Uterus (tissue), 3 donors: ENCODE measurements at regions not wholly inside any gene's neighbourhood (a gene's known extent, or its start where the extent isn't known, plus 50 kb on each side); places are given as distances from the start of the nearest gene placed in this dataset.

Source experiments
- DNase-seq, 2 donors: peaks; one replicate each; pipeline ENCODE4 v3.0.0-alpha.2; 2019 to 2020
- H3K27ac ChIP-seq, 2 donors: fragments of 200-600 bp; sonication (generic); 1 replicate in 1 of 2; 2 replicates in 1 of 2; pipeline ENCODE4 v1.5.1; 2016 to 2018
- H3K27me3 ChIP-seq, 2 donors: fragments of 200-600 bp; sonication (generic); one replicate each; pipeline ENCODE4 v1.5.1; 2018 to 2019; ENCODE audit warnings: control low read depth in 1 of 2
- H3K36me3 ChIP-seq, 2 donors: fragments of 200-600 bp; sonication (generic); one replicate each; pipeline ENCODE4 v1.5.1; 2019; ENCODE audit warnings: control low read depth in 1 of 2
- H3K4me1 ChIP-seq, 2 donors: fragments of 200-600 bp; sonication (generic); one replicate each; pipeline ENCODE4 v1.5.1; 2018 to 2019; ENCODE audit warnings: control low read depth in 1 of 2
- H3K4me3 ChIP-seq, 2 donors: fragments of 200-600 bp; sonication (generic); 1 replicate in 1 of 2; 2 replicates in 1 of 2; pipeline ENCODE4 v1.5.1; 2018 to 2019; ENCODE audit warnings: mild to moderate bottlenecking in 1 of 2
- H3K9me3 ChIP-seq, 2 donors: fragments of 200-600 bp; sonication (generic); one replicate each; pipeline ENCODE4 v1.5.1; 2019; ENCODE audit warnings: control low read depth in 1 of 2
- POLR2A ChIP-seq, 2 donors: fragments of 450-650 bp; IDR thresholded peaks; one replicate each; pipeline ENCODE4 v1.6.1; 2016; ENCODE audit warnings: antibody characterized with exemption in 2 of 2, mild to moderate bottlenecking in 1 of 2, moderate library complexity in 1 of 2
- intact Hi-C: fragments of 100-400 bp; cut with DNase I; formaldehyde crosslinking; loops from one replicate; pipeline ENCODE4 v1.15.1; 2023; ENCODE audit warnings: low total_unique reads
- TF ChIP-seq, protein P1 (sequence below), 4 experiments: fragments of 200-600 bp in 2 of 4; fragments of 450-650 bp in 2 of 4; sonication (generic) in 2 of 4; IDR thresholded peaks; one replicate each; pipeline ENCODE4 v1.5.1; 2016 to 2019; ENCODE audit warnings: antibody characterized with exemption in 4 of 4, mild to moderate bottlenecking in 2 of 4, moderate library complexity in 1 of 4
- donor health status: DM: yes; HTN: yes; CAD: no.

DNA sequence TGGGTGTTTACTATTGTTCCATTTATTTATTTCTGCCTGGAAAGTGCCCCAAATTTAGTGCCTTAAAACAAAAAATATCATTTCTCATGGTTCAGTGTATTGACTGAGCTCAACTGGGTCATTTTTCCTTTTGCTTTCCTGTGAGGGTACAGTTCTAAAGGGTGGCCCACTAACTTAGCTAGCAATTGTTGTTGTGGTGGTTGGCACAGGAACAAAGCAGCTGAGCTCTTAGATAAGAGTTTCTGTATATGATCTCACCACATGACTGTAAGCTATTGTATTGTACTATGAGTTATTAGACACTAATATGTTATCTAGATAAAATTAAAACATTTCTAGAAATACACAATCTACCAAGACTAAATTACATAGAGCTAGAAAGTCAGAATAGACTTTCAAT is 1283.7 kb downstream of the OTOL1 start:
- Histone ChIP-seq H3K27me3 (no peaks in the 10 kb centered on the region), H3K9me3 (no peaks in the 10 kb centered on the region), H3K27ac (no peak overlapping the region), H3K4me1 (no peaks in the 10 kb centered on the region), H3K36me3 (no peaks in the 10 kb centered on the region), H3K4me3 (no peak overlapping the region)
- no peak for DNase-seq
- intact Hi-C loops: no loop called here
- TF ChIP-seq, protein P1, sequence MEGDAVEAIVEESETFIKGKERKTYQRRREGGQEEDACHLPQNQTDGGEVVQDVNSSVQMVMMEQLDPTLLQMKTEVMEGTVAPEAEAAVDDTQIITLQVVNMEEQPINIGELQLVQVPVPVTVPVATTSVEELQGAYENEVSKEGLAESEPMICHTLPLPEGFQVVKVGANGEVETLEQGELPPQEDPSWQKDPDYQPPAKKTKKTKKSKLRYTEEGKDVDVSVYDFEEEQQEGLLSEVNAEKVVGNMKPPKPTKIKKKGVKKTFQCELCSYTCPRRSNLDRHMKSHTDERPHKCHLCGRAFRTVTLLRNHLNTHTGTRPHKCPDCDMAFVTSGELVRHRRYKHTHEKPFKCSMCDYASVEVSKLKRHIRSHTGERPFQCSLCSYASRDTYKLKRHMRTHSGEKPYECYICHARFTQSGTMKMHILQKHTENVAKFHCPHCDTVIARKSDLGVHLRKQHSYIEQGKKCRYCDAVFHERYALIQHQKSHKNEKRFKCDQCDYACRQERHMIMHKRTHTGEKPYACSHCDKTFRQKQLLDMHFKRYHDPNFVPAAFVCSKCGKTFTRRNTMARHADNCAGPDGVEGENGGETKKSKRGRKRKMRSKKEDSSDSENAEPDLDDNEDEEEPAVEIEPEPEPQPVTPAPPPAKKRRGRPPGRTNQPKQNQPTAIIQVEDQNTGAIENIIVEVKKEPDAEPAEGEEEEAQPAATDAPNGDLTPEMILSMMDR (IDR thresholded peaks at IDR 0.05): no peak
- TF ChIP-seq POLR2A (IDR thresholded peaks at IDR 0.05): no peak

DNA sequence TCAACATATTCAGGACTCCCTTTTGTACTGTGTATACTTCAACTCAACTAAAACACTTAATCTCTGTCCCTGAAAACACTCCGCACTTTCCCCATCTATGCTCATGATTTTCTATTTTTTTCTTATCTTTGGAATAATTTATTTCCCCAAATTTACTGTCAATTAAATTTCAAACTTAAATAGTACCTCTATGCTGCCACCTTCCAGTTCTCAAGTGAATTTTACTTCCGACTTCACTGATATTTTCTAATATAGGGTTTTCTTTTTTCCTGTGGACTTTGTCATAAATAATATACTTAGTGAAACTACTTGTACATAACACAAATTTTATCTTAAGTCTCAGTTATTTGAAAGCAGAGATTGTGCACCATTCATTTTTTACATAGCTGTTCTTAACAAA is 1303.3 kb downstream of the OTOL1 start:
- no peak overlapping the region for H3K27ac ChIP-seq
- H3K4me1 ChIP-seq: no peaks in the 10 kb centered on the region
- no peaks in the 10 kb centered on the region for H3K36me3 ChIP-seq
- H3K9me3 ChIP-seq: no peaks in the 10 kb centered on the region
- H3K4me3 ChIP-seq: no peak overlapping the region
- DNase-seq: no peak
- no peaks in the 10 kb centered on the region for H3K27me3 ChIP-seq
- intact Hi-C loops: no loop called here
- TF ChIP-seq, protein P1 (IDR thresholded peaks at IDR 0.05): no peak
- no peak for TF ChIP-seq POLR2A (IDR thresholded peaks at IDR 0.05)

DNA sequence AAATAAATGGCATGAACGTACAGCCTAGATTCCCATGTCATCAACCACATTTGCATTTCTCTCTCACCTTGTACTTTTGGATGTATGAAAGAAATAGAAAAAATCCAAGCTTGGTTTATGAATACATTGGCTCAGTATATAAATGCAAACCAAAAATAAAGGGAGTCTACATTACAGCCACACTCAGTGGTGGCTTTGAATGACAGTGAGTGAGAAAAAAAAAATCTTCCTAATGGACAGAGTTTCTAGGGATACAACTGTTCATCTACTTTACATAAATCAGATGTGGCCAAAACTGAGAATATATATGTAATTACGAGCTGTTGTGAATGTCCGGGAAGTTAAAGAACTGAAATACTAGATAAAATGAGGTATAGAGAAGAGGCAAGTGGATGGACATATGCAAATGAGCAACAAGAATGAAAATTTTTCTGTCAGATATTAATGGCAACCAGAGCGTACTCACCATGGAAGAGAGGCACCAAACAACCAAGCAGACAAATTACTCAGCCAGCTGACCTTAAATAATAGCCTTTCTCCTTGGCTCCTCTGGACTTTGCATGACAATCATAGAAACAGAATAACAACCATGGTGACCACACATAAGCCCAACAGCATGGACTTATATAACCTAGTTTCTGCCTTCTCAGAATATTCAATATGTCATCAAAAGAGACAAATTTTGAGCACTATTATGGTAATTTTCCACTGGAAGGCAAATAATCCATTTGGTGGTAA is 1305.8 kb downstream of the OTOL1 start:
- TF ChIP-seq POLR2A (IDR thresholded peaks at IDR 0.05): no peak
- TF ChIP-seq, protein P1 (IDR thresholded peaks at IDR 0.05): no peak
- no peaks in the 10 kb centered on the region for H3K4me1 ChIP-seq
- H3K4me3 ChIP-seq: no peak overlapping the region
- DNase-seq: no peak
- H3K36me3 ChIP-seq: no peaks in the 10 kb centered on the region
- H3K27me3 ChIP-seq: no peaks in the 10 kb centered on the region
- no peaks in the 10 kb centered on the region for H3K9me3 ChIP-seq
- H3K27ac ChIP-seq: no peak overlapping the region
- intact Hi-C loops: no loop called here

DNA sequence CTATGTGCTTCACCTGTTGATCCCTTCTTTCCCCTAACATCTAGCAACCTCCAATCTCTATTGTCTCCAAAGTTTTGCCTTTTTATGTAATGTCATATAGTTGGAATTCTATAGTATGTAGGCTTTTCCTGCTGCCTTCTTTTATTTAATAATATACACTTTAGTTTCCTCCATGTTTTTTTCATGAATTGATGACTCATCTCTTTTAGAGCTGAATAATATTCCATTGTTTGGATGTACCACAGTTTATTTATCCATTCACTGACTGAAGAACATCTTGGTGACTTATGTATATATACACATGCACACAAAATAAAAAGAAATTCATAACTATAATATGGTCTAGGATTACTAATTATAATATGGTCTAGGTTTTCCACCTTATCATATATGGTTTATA is 1314.2 kb downstream of the OTOL1 start:
- no peaks in the 10 kb centered on the region for H3K36me3 ChIP-seq
- H3K9me3 ChIP-seq: no peaks in the 10 kb centered on the region
- TF ChIP-seq, protein P1 (IDR thresholded peaks at IDR 0.05): no peak
- TF ChIP-seq POLR2A (IDR thresholded peaks at IDR 0.05): no peak
- no peak overlapping the region for H3K27ac ChIP-seq
- no peaks in the 10 kb centered on the region for H3K27me3 ChIP-seq
- H3K4me3 ChIP-seq: no peak overlapping the region
- intact Hi-C loops: no loop called here
- no peak for DNase-seq
- H3K4me1 ChIP-seq: no peaks in the 10 kb centered on the region

DNA sequence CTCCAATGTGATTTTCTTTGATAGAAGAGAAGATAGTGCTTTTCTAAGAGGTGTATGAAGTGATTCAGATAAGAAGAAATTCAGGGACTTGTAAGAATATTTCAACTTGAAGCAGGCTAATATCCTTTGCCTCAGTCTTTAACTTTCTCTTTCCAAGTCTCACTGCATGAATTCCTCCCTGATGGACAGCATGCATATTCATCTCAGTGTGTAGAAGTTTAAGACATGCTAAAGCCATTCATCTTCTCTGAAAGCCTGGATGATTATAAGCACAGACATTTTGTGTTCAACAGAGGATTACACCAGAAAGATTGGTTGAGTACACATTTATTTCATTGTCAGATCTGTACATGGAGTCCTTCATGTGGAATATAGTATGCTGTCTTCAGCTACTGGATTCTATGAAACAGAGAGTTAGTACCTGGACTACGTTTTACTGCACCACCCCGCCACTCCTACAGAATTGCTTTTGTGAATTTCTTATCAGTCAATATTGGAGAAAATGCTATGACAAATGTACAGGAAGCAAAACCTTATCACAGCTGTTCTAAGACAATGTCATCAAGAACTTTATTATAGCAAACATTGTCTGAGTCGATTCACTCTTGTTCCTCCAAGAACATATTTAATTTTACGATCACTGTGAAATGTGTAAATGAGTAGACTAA is 1346.1 kb downstream of the OTOL1 start:
- H3K4me1 ChIP-seq: no peaks in the 10 kb centered on the region
- no peaks in the 10 kb centered on the region for H3K27me3 ChIP-seq
- no peak overlapping the region for H3K4me3 ChIP-seq
- intact Hi-C loops: no loop called here
- no peak for TF ChIP-seq POLR2A (IDR thresholded peaks at IDR 0.05)
- TF ChIP-seq, protein P1 (IDR thresholded peaks at IDR 0.05): no peak
- no peaks in the 10 kb centered on the region for H3K9me3 ChIP-seq
- no peak overlapping the region for H3K27ac ChIP-seq
- no peak for DNase-seq
- no peaks in the 10 kb centered on the region for H3K36me3 ChIP-seq
